OCI-LY1 (cell line): ENCODE measurements at regions not wholly inside any gene's neighbourhood (a gene's known extent, or its start where the extent isn't known, plus 50 kb on each side); places are given as distances from the start of the nearest gene placed in this dataset.

Experiments used
- H2AFZ ChIP-seq: fragments of 200-600 bp; sonication (generic), shearing (Covaris generic); 2 replicates; pipeline ENCODE4 v1.6.0; 2014; ENCODE audit warnings: antibody characterized with exemption, mild to moderate bottlenecking, low read length
- H3F3A ChIP-seq: fragments of 200-600 bp; sonication (generic), shearing (Covaris generic); 2 replicates; pipeline ENCODE4 v1.6.0; 2014; ENCODE audit warnings: mild to moderate bottlenecking, antibody characterized with exemption, low read length, moderate library complexity; ENCODE audit not compliant: insufficient read depth
- H3K27ac ChIP-seq: fragments of 200-600 bp; sonication (generic); 2 replicates; pipeline ENCODE4 v1.5.1; 2014; ENCODE audit warnings: low read length, mixed run types, mild to moderate bottlenecking, low read depth; ENCODE audit not compliant: poor library complexity, severe bottlenecking
- H3K27me3 ChIP-seq: fragments of 200-600 bp; sonication (generic); 2 replicates; pipeline ENCODE4 v1.6.0; 2014; ENCODE audit warnings: antibody characterized with exemption, mild to moderate bottlenecking, low read length, moderate library complexity; ENCODE audit not compliant: insufficient read depth
- H3K36me3 ChIP-seq: fragments of 200-600 bp; sonication (generic); 2 replicates; pipeline ENCODE4 v1.6.1; 2014; ENCODE audit warnings: mild to moderate bottlenecking, antibody characterized with exemption, low read length, moderate library complexity, mixed read lengths; ENCODE audit not compliant: insufficient read depth
- H3K4me1 ChIP-seq: fragments of 200-600 bp; sonication (generic); 2 replicates; pipeline ENCODE4 v1.5.1; 2014; ENCODE audit warnings: mild to moderate bottlenecking, low read length, moderate library complexity; ENCODE audit not compliant: insufficient read depth, severe bottlenecking
- H3K4me2 ChIP-seq: fragments of 200-600 bp; sonication (generic), shearing (Covaris generic); 2 replicates; pipeline ENCODE4 v1.6.1; 2014; ENCODE audit warnings: low read length
- H3K4me3 ChIP-seq: fragments of 200-600 bp; sonication (generic); 2 replicates; pipeline ENCODE4 v1.5.1; 2014; ENCODE audit warnings: low read length, low read depth, mild to moderate bottlenecking, mixed read lengths; ENCODE audit not compliant: poor library complexity, severe bottlenecking
- H3K79me2 ChIP-seq: fragments of 200-600 bp; shearing (Covaris generic); 2 replicates; pipeline ENCODE4 v1.6.1; 2016; ENCODE audit warnings: mixed run types, low read length, mixed read lengths; ENCODE audit not compliant: insufficient read depth
- H3K9ac ChIP-seq: fragments of 200-600 bp; sonication (generic), shearing (Covaris generic); 2 replicates; pipeline ENCODE4 v1.6.1; 2014; ENCODE audit warnings: mild to moderate bottlenecking, low read length, mixed read lengths
- H3K9me2 ChIP-seq: fragments of 200-600 bp; sonication (generic), shearing (Covaris generic); 2 replicates; pipeline ENCODE4 v1.6.1; 2014; ENCODE audit warnings: low read depth, mild to moderate bottlenecking, low read length, mixed read lengths
- H3K9me3 ChIP-seq: fragments of 200-600 bp; shearing (Covaris generic); 2 replicates; pipeline ENCODE4 v1.6.1; 2014; ENCODE audit warnings: low read length, mixed read lengths
- H4K20me1 ChIP-seq: fragments of 200-600 bp; sonication (generic), shearing (Covaris generic); 2 replicates; pipeline ENCODE4 v1.6.0; 2016; ENCODE audit warnings: mild to moderate bottlenecking, low read length; ENCODE audit not compliant: insufficient read depth
- CTCF ChIP-seq: fragments of 200-600 bp; sonication (generic), shearing (Covaris generic); IDR thresholded peaks from 2 replicates; pipeline ENCODE4 v1.5.1; 2017; ENCODE audit warnings: mild to moderate bottlenecking, antibody characterized with exemption, low read length, moderate library complexity, mixed read lengths
- EZH2 ChIP-seq: fragments of 200-600 bp; sonication (generic), shearing (Covaris generic); IDR thresholded peaks from 2 replicates; pipeline ENCODE4 v1.8.0; 2017; ENCODE audit warnings: borderline replicate concordance, mixed run types, mild to moderate bottlenecking, antibody characterized with exemption, low read length, moderate library complexity, mixed read lengths

GRCh38 chr17:79279320-79279719 lies 204.7 kb downstream of the ENGASE start:
- Histone ChIP-seq H3K36me3 (no peaks in the 10 kb centered on the region), H3K4me3 (no peak overlapping the region), H3K9me2 (no peaks in the 10 kb centered on the region), H3K4me1 (no peaks in the 10 kb centered on the region), H3K9me3 (no peaks in the 10 kb centered on the region), H2AFZ (no peak overlapping the region), H3F3A (no peaks in the 10 kb centered on the region), H3K27me3 (no peaks in the 10 kb centered on the region), H3K4me2 (no peak overlapping the region), H3K27ac (no peak overlapping the region), H4K20me1 (no peaks in the 10 kb centered on the region), H3K79me2 (no peaks in the 10 kb centered on the region), H3K9ac (no peak overlapping the region)
- no peak for TF ChIP-seq EZH2

- H3K4me3 ChIP-seq = no peak overlapping the region
- no peaks in the 10 kb centered on the region for H3K4me1 ChIP-seq
- H3F3A ChIP-seq = no peaks in the 10 kb centered on the region
- no peak overlapping the region for H3K4me2 ChIP-seq
- no peaks in the 10 kb centered on the region for H3K9me2 ChIP-seq
- no peak overlapping the region for H3K9ac ChIP-seq
- no peaks in the 10 kb centered on the region for H3K79me2 ChIP-seq
- H3K27ac ChIP-seq = no peak overlapping the region
- H3K36me3 ChIP-seq = no peaks in the 10 kb centered on the region
- no peaks in the 10 kb centered on the region for H4K20me1 ChIP-seq
- no peaks in the 10 kb centered on the region for H3K27me3 ChIP-seq
- H2AFZ ChIP-seq = no peak overlapping the region
- H3K9me3 ChIP-seq = no peaks in the 10 kb centered on the region
- TF ChIP-seq EZH2 = no peak
- no peak for TF ChIP-seq CTCF
Measured at GRCh38 chr17:79276821-79277220, 202.2 kb downstream of the ENGASE start.

GRCh38 chr17:79273660-79274059 lies 199.0 kb downstream of the ENGASE start:
- no peaks in the 10 kb centered on the region for H3K9me3 ChIP-seq
- H3K4me1 ChIP-seq = no peaks in the 10 kb centered on the region
- H3F3A ChIP-seq = no peaks in the 10 kb centered on the region
- no peak overlapping the region for H3K9ac ChIP-seq
- no peaks in the 10 kb centered on the region for H3K9me2 ChIP-seq
- H3K27ac ChIP-seq = no peak overlapping the region
- no peaks in the 10 kb centered on the region for H3K27me3 ChIP-seq
- no peaks in the 10 kb centered on the region for H4K20me1 ChIP-seq
- no peak for TF ChIP-seq EZH2
- TF ChIP-seq CTCF = no peak
- H3K4me3 ChIP-seq = no peak overlapping the region
- H3K36me3 ChIP-seq = no peaks in the 10 kb centered on the region
- no peak overlapping the region for H3K4me2 ChIP-seq
- no peaks in the 10 kb centered on the region for H3K79me2 ChIP-seq
- no peak overlapping the region for H2AFZ ChIP-seq

- no peak overlapping the region for H3K4me2 ChIP-seq
- H3F3A ChIP-seq = no peaks in the 10 kb centered on the region
- no peak overlapping the region for H3K27ac ChIP-seq
- no peaks in the 10 kb centered on the region for H3K4me1 ChIP-seq
- H3K27me3 ChIP-seq = no peaks in the 10 kb centered on the region
- no peaks in the 10 kb centered on the region for H4K20me1 ChIP-seq
- TF ChIP-seq EZH2 (no peak), CTCF (no peak)
- no peaks in the 10 kb centered on the region for H3K79me2 ChIP-seq
- no peaks in the 10 kb centered on the region for H3K36me3 ChIP-seq
- H3K9ac ChIP-seq = no peak overlapping the region
- no peak overlapping the region for H2AFZ ChIP-seq
- H3K9me3 ChIP-seq = no peaks in the 10 kb centered on the region
- no peaks in the 10 kb centered on the region for H3K9me2 ChIP-seq
- H3K4me3 ChIP-seq = no peak overlapping the region
Measured at GRCh38 chr17:79272666-79273219, 198.1 kb downstream of the ENGASE start.
